A549 (cell line): ENCODE measurements at regions not wholly inside any gene's neighbourhood (a gene's known extent, or its start where the extent isn't known, plus 50 kb on each side); places are given as distances from the start of the nearest gene placed in this dataset.
A peak's percentile ranks its signal among the peaks of the same experiment; 100 is the strongest.

ENCODE experiments used
- ATAC-seq, 2 experiments: fragments of 200-7000 bp in 1 of 2; fragments of >200 bp in 1 of 2; cut with Nextera tagmentation in 1 of 2; cut with Tn5 transposase in 1 of 2; 3 replicates each; pipeline versions ENCODE4 v1.8.0 to v1.9.1; 2018 to 2020; ENCODE audit warnings: mild to moderate bottlenecking in 1 of 2, moderate library complexity in 1 of 2
- CTCF ChIA-PET: fragments of 300-600 bp; sonication (Branson Sonifier 250); formaldehyde crosslinking; extraction: SDS; loops from one replicate; lab custom pipeline; 2021; ENCODE audit warnings: antibody characterized with exemption, inconsistent platforms; lab: Yijun Ruan, JAX
- POLR2A ChIA-PET: fragments of 350-600 bp; formaldehyde crosslinking; extraction: SDS; loops from one replicate; lab custom pipeline; 2021; ENCODE audit warnings: antibody characterized with exemption, inconsistent platforms; lab: Yijun Ruan, JAX
- DNase-seq, 2 experiments: peaks; one replicate each; pipeline versions ENCODE4 v3.0.0 to v3.0.0-alpha.2; 2011 to 2016; ENCODE audit warnings: low read depth in 1 of 2, low spot score in 1 of 2
- FAIRE-seq: peaks from 2 replicates; lab custom pipeline; 2011; peaks lifted over from hg19 to GRCh38; lab: Jason Lieb, UNC
- H3K27ac ChIP-seq, 2 experiments: fragments of >200 bp; sonication (Bioruptor Twin); formaldehyde crosslinking; 3 replicates each; pipeline ENCODE4 v1.5.1; 2016 to 2017
- H3K4me1 ChIP-seq: fragments of >200 bp; sonication (Bioruptor Twin); formaldehyde crosslinking; 3 replicates; pipeline ENCODE4 v1.6.1; 2016
- H3K4me2 ChIP-seq: fragments of >200 bp; sonication (Bioruptor Twin); formaldehyde crosslinking; 3 replicates; pipeline ENCODE4 v1.6.1; 2016
- H3K4me3 ChIP-seq: fragments of >200 bp; sonication (Bioruptor Twin); formaldehyde crosslinking; 3 replicates; pipeline ENCODE4 v1.5.1; 2016
- H3K9me3 ChIP-seq: fragments of >200 bp; sonication (Bioruptor Twin); formaldehyde crosslinking; 3 replicates; pipeline ENCODE4 v1.6.1; 2016
- BHLHE40 ChIP-seq: IDR thresholded peaks from 2 replicates; pipeline ENCODE4 v1.6.1; 2012; ENCODE audit warnings: low read depth, low read length, inconsistent platforms
- CTCF ChIP-seq: fragments of >200 bp; sonication (Bioruptor Twin); formaldehyde crosslinking; IDR thresholded peaks from 3 replicates; pipeline ENCODE4 v1.5.1; 2016
- EP300 ChIP-seq, 2 experiments: fragments of >200 bp; sonication (Bioruptor Twin); formaldehyde crosslinking; IDR thresholded peaks; 2 replicates in 1 of 2; 3 replicates in 1 of 2; pipeline ENCODE4 v1.6.1; 2016 to 2017
- ESRRA ChIP-seq: fragments of 150-350 bp; IDR thresholded peaks from 2 replicates; pipeline ENCODE4 v1.6.1; 2014; ENCODE audit warnings: mild to moderate bottlenecking, low read length, borderline replicate concordance
- FOSL2 ChIP-seq, 2 experiments: fragments of 450-650 bp in 1 of 2; fragments of >200 bp in 1 of 2; sonication (Bioruptor Twin) in 1 of 2; formaldehyde crosslinking; IDR thresholded peaks; 2 replicates each; pipeline versions ENCODE4 v1.5.0 to v1.6.1; 2016 to 2020; ENCODE audit warnings: mild to moderate bottlenecking in 1 of 2, moderate library complexity in 1 of 2
- HEYL ChIP-seq: fragments of 250-450 bp; sonication (Bioruptor Pico); IDR thresholded peaks from 2 replicates; pipeline ENCODE4 v1.8.0; 2021; ENCODE audit warnings: mild to moderate bottlenecking, moderate library complexity
- KDM5A ChIP-seq: fragments of 200-600 bp; sonication (generic); IDR thresholded peaks from 2 replicates; pipeline ENCODE4 v1.6.1; 2016; ENCODE audit warnings: antibody characterized with exemption, mild to moderate bottlenecking
- MAFK ChIP-seq: fragments of 450-650 bp; IDR thresholded peaks from 2 replicates; pipeline ENCODE4 v1.6.1; 2014; ENCODE audit not compliant: partially characterized antibody
- MYC ChIP-seq: IDR thresholded peaks from 2 replicates; pipeline ENCODE4 v1.6.1; 2012; ENCODE audit warnings: mild to moderate bottlenecking, inconsistent platforms, low read length, improper control_type of control experiment, borderline replicate concordance
- NFE2L2 ChIP-seq: fragments of 150-350 bp; conservative IDR thresholded peaks from 2 replicates; pipeline ENCODE4 v1.6.1; 2014; ENCODE audit warnings: low read length
- NPAS2 ChIP-seq: fragments of 250-450 bp; sonication (Bioruptor Pico); IDR thresholded peaks from 2 replicates; pipeline ENCODE4 v1.8.0; 2022; ENCODE audit warnings: mild to moderate bottlenecking, moderate library complexity, borderline replicate concordance
- NR3C1 ChIP-seq: fragments of >200 bp; sonication (Bioruptor Twin); formaldehyde crosslinking; IDR thresholded peaks from 3 replicates; pipeline ENCODE4 v1.6.1; 2017
- POLR2A ChIP-seq: IDR thresholded peaks from 2 replicates; pipeline ENCODE4 v1.6.1; 2012; ENCODE audit warnings: mild to moderate bottlenecking, low read length
- RARB ChIP-seq: fragments of 250-450 bp; sonication (Bioruptor Pico); IDR thresholded peaks from 2 replicates; pipeline ENCODE4 v1.8.0; 2021; ENCODE audit warnings: mild to moderate bottlenecking, moderate library complexity
- RFX5 ChIP-seq: fragments of 450-650 bp; IDR thresholded peaks from 2 replicates; pipeline ENCODE4 v1.7.1; 2014; ENCODE audit warnings: antibody characterized with exemption, mild to moderate bottlenecking, moderate library complexity
- SREBF2 ChIP-seq: fragments of 450-650 bp; IDR thresholded peaks from 2 replicates; pipeline ENCODE4 v1.6.1; 2014; ENCODE audit warnings: mild to moderate bottlenecking, moderate library complexity
- ZFP36 ChIP-seq: fragments of 450-650 bp; IDR thresholded peaks from 2 replicates; pipeline ENCODE4 v1.6.1; 2014; ENCODE audit warnings: borderline replicate concordance; ENCODE audit not compliant: partially characterized antibody
- ZNF302 ChIP-seq: fragments of 250-450 bp; sonication (Bioruptor Pico); IDR thresholded peaks from 2 replicates; pipeline ENCODE4 v1.9.0; 2021; ENCODE audit warnings: inconsistent platforms, mild to moderate bottlenecking, moderate library complexity
- ZSCAN20 ChIP-seq: fragments of 250-450 bp; sonication (Bioruptor Pico); IDR thresholded peaks from 2 replicates; pipeline ENCODE4 v1.8.0; 2022; ENCODE audit warnings: mild to moderate bottlenecking, moderate library complexity
- WGBS: methylation state at CpG from one replicate; pipeline ENCODE4 v1.1.6; 2017; ENCODE audit errors: missing lambda C conversion rate; 5-methylcytosine and 5-hydroxymethylcytosine counted together
- TF ChIP-seq, protein P1 (sequence below): fragments of 150-350 bp; IDR thresholded peaks from 2 replicates; pipeline ENCODE4 v1.6.1; 2014; ENCODE audit warnings: low read depth, mild to moderate bottlenecking, low read length
- TF ChIP-seq, protein P2 (sequence below): IDR thresholded peaks from 2 replicates; pipeline ENCODE4 v1.6.1; 2012; ENCODE audit warnings: low read depth, borderline replicate concordance
- TF ChIP-seq, protein P3 (sequence below): fragments of 250-450 bp; sonication (Bioruptor Pico); IDR thresholded peaks from 2 replicates; pipeline ENCODE4 v1.5.0; 2021; ENCODE audit warnings: mild to moderate bottlenecking, moderate library complexity, borderline replicate concordance
- TF ChIP-seq, protein P4 (sequence below): fragments of 250-450 bp; sonication (Bioruptor Pico); IDR thresholded peaks from 2 replicates; pipeline ENCODE4 v1.5.0; 2020; ENCODE audit warnings: low read depth, mild to moderate bottlenecking, moderate library complexity
- TF ChIP-seq, protein P5 (sequence below): IDR thresholded peaks from 2 replicates; pipeline ENCODE4 v1.6.1; 2012

DNA sequence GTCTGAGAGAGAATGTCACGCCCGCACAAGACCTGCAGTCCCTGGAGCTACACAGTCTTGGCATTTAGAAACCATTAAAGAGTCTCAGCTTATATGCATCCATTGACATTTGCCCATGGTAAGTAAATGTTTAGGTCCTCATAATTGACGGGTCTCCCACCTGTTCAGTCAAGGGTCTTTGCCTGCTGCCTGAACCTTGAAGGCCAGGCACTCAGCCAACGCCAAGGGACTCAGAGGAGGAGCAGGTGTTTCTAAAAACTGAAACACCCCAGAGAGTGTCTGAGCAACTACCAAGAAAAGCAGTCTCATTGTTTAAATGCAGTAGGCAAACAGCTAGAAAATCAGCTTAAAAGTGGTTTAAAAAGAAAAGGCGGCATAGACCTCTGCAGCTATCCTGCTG lies 264.7 kb upstream of the AKR1E2 start:
- WGBS = 82% methylated on average over 5 of the region's 5 CpGs
- no peak for TF ChIP-seq NR3C1
- no peak for ATAC-seq

GRCh38 chr10:4557469-4557868 lies 268.5 kb upstream of the AKR1E2 start:
- no peak overlapping the region for H3K4me3 ChIP-seq
- CTCF ChIA-PET = no interaction called here
- WGBS = 86% methylated on average over 7 of the region's 13 CpGs
- no peak for FAIRE-seq
- H3K27ac ChIP-seq = no peak overlapping the region
- no peaks in the 10 kb centered on the region for H3K4me1 ChIP-seq
- no peak for TF ChIP-seq NPAS2 (CRISPR knock-in tag)
- TF ChIP-seq NFE2L2 = no peak
- no peak for TF ChIP-seq CTCF
- TF ChIP-seq POLR2A = 0 out of 2 replicates have a peak, but pooled peaks have one; percentile 14
- no peak for TF ChIP-seq RARB
- TF ChIP-seq, all 56 proteins: peak for 1
- POLR2A ChIA-PET = no interaction called here
- no peak for DNase-seq
- Histone ChIP-seq H3K4me2 (no peak overlapping the region), H3K9me3 (no peaks in the 10 kb centered on the region)
- ATAC-seq = no peak

More for the DNA sequence above, 264.7 kb upstream of the AKR1E2 start:
- H3K9me3 ChIP-seq = no peaks in the 10 kb centered on the region
- DNase-seq (no peak), FAIRE-seq (no peak)
- no peaks in the 10 kb centered on the region for H3K4me1 ChIP-seq
- H3K27ac ChIP-seq = no peak overlapping the region
- CTCF ChIA-PET = interaction anchor here (0.6 kb wide), 1 partner anchor 95 kb away, joined by 3 read pairs; no protein-coding TSS in a partner anchor
- POLR2A ChIA-PET = no interaction called here
- H3K4me3 ChIP-seq = no peak overlapping the region
- H3K4me2 ChIP-seq = no peak overlapping the region

GRCh38 chr10:4556527-4556926 lies 269.5 kb upstream of the AKR1E2 start:
- no peak for FAIRE-seq
- no peaks in the 10 kb centered on the region for H3K9me3 ChIP-seq
- no peak for DNase-seq
- no peak overlapping the region for H3K4me3 ChIP-seq
- H3K4me1 ChIP-seq = no peaks in the 10 kb centered on the region
- no peak overlapping the region for H3K27ac ChIP-seq
- no peak overlapping the region for H3K4me2 ChIP-seq
- TF ChIP-seq CTCF (no peak), RFX5 (no peak), ZNF302 (CRISPR knock-in tag) (no peak), ESRRA (no peak), HEYL (CRISPR knock-in tag) (no peak), NR3C1 (no peak), KDM5A (no peak), ZFP36 (no peak), MAFK (no peak), FOSL2 (IDR thresholded peaks at IDR 0.05) (no peak), FOSL2 (CRISPR knock-in tag; IDR thresholded peaks at IDR 0.05) (no peak), ZSCAN20 (CRISPR knock-in tag) (no peak), BHLHE40 (no peak), MYC (no peak), SREBF2 (no peak), EP300 (IDR thresholded peaks at IDR 0.05) (no peak)
- TF ChIP-seq, protein P1, sequence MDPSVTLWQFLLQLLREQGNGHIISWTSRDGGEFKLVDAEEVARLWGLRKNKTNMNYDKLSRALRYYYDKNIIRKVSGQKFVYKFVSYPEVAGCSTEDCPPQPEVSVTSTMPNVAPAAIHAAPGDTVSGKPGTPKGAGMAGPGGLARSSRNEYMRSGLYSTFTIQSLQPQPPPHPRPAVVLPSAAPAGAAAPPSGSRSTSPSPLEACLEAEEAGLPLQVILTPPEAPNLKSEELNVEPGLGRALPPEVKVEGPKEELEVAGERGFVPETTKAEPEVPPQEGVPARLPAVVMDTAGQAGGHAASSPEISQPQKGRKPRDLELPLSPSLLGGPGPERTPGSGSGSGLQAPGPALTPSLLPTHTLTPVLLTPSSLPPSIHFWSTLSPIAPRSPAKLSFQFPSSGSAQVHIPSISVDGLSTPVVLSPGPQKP = no peak
- TF ChIP-seq, protein P2, sequence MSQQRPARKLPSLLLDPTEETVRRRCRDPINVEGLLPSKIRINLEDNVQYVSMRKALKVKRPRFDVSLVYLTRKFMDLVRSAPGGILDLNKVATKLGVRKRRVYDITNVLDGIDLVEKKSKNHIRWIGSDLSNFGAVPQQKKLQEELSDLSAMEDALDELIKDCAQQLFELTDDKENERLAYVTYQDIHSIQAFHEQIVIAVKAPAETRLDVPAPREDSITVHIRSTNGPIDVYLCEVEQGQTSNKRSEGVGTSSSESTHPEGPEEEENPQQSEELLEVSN = no peak
- TF ChIP-seq, protein P3, sequence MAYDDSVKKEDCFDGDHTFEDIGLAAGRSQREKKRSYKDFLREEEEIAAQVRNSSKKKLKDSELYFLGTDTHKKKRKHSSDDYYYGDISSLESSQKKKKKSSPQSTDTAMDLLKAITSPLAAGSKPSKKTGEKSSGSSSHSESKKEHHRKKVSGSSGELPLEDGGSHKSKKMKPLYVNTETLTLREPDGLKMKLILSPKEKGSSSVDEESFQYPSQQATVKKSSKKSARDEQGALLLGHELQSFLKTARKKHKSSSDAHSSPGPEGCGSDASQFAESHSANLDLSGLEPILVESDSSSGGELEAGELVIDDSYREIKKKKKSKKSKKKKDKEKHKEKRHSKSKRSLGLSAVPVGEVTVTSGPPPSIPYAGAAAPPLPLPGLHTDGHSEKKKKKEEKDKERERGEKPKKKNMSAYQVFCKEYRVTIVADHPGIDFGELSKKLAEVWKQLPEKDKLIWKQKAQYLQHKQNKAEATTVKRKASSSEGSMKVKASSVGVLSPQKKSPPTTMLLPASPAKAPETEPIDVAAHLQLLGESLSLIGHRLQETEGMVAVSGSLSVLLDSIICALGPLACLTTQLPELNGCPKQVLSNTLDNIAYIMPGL (CRISPR knock-in tag) = no peak
- TF ChIP-seq, protein P4, sequence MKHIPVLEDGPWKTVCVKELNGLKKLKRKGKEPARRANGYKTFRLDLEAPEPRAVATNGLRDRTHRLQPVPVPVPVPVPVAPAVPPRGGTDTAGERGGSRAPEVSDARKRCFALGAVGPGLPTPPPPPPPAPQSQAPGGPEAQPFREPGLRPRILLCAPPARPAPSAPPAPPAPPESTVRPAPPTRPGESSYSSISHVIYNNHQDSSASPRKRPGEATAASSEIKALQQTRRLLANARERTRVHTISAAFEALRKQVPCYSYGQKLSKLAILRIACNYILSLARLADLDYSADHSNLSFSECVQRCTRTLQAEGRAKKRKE (CRISPR knock-in tag) = no peak
- TF ChIP-seq, protein P5, sequence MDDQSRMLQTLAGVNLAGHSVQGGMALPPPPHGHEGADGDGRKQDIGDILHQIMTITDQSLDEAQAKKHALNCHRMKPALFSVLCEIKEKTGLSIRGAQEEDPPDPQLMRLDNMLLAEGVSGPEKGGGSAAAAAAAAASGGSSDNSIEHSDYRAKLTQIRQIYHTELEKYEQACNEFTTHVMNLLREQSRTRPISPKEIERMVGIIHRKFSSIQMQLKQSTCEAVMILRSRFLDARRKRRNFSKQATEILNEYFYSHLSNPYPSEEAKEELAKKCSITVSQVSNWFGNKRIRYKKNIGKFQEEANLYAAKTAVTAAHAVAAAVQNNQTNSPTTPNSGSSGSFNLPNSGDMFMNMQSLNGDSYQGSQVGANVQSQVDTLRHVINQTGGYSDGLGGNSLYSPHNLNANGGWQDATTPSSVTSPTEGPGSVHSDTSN = no peak
- CTCF ChIA-PET = no interaction called here
- ATAC-seq = no peak
- POLR2A ChIA-PET = no interaction called here
